CD4-positive, alpha-beta T cell treated with Interleukin-17A for 4 hours (primary cell): ENCODE measurements at regions not wholly inside any gene's neighbourhood (a gene's known extent, or its start where the extent isn't known, plus 50 kb on each side); places are given as distances from the start of the nearest gene placed in this dataset.

Source experiments
- DNase-seq: peaks from one replicate; pipeline ENCODE4 v3.0.0-alpha.2; 2020; ENCODE audit warnings: mixed read lengths

DNA sequence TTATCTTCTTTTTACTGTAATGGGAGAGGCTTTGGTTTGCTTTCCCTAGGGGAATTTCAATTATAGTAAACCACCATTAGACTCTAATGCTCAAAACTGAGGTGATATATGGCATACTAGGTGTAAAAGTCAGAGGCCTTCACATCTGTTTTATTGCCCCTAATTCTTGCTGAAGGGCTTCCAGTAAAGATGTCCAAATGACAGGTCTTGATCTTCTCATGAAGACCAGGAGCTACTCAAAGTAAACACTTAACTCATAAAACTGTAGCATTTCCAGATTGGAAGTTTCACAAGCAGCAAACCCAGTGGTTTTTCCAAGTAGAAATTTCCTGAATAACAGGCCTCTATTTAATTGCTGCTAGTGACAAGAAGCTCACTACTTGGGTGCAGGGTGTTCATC is 286.8 kb downstream of the RBM43 start:
- DNase-seq = no peak

DNA sequence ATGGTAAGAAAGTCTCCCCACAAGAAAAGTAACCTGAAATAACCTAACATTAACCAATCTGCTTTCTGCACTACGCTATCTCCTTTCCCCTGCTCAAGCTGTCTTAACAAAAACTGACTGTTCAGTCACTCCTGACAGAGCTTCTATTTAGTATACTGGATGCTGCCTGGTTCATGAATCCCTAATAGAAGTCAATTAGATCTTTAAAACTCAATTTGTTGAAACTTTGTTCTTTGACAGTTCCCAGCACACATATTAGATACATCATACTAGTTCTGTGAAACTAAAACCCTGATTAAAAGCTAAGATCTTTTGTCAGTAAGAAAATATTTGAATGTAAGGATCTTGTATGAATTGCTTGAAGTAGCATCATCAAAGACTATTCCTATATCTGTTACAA is 287.4 kb downstream of the RBM43 start:
- no peak for DNase-seq

DNA sequence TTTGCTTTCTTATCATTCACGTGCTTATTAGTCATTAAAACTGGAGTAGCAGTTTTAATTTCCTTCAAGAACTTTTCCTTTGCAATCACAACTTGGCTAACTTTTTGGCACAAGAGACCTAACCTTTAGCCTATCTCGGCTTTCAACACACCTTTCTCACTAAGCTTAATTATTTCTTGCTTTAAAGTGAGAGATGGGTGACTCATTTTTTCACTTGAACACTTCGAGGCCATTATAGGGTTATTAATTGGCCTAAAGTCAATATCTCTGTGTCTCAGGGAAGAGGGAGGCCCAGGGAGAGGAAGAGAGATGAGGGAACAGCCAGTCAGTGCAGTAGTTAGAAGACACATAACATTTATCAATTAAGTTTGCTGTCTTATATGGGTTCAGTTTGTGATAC is 289.8 kb downstream of the RBM43 start:
- DNase-seq = no peak

DNA sequence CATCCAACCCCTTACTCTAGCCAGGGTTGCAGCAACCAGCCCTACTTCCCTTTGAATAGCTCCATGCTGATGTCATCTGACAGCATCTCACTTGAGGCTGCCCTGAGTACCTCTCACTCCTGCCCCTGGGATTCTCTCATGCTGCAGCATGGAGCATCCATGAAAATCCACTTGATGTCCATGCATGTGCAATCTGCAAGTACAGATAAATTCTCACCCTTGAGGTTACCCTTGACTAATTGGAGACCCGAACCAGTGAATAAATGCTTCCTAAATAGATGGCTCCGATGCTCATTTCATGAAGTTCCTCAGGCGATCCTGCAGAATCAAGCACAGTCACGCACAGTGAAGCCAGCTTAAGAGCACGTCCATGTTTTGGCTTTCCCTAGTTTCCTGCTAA is 298.3 kb downstream of the RBM43 start:
- DNase-seq = no peak

DNA sequence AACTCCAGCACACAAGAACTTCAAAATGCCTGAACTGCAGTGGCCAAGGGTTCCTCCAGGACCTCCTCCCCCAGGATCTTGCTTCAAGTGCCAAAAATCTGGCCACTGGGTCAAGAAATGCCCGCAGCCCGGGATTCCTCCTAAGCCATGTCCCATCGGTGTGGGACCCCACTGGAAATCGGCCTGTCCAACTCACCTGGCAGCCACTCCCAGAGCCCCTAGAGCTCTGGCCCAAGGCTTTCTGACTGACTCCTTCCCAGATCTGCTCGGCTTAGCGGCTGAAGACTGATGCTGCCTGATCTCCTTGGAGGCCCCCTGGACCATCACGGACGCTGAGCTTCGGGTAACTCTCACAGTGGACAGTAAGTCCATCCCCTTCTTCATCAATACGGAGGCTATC is 306.4 kb downstream of the RBM43 start:
- no peak for DNase-seq

DNA sequence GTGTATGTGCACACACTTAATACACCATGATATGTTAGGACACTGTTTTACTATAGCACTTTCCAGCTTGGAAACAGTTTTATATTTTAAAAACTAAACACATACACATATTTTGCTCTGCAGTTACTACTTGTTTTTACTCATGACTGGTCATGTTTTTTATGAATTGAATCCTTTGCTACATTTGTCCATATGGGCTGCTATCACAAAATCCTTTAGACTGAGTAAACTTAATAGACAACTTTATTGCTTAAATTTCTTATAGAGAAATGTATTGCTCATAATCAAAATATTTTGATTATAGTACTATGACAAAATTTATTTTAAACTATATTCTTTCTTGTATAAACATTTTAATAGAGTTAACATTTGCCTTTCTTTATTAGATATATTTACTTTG is 314.8 kb downstream of the RBM43 start:
- no peak for DNase-seq

DNA sequence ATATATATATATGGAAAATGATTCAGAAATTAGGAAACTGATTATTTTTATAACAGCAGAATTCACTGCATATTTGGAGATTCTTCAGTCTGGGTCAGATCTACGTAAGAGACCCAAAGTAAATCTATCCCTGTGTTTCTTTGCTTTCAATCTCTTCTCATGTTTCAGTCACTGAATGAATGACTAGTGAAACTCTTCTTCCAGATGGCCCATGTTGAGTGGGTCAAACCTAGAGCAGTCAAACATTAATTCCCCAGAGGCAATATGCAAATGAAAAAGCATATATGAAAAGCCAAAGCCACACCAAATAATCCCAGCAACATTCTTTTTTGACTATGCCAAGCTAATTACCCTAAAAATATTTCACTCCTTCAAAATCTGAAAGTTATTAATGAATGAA is 317.3 kb downstream of the RBM43 start:
- no peak for DNase-seq

DNA sequence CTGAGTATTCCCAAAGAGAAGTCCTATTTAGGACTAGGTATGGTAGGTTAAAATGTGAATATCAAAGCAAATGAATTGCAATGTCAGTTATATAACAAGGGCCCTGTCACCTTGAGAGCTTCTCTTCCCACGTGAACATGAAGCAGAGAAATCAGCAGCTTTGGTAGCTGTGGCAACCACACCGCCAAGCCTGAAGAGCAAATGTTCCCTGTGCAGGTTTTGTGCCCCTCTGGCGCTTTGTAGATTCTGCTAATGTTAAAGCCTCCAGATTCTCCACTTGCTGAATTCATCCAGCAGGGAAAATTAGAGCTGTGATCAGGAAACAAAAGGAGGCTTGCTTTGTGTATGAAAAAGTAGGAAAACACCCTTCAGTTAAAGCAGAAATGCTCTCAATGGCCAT is 322.6 kb downstream of the RBM43 start:
- DNase-seq = no peak

DNA sequence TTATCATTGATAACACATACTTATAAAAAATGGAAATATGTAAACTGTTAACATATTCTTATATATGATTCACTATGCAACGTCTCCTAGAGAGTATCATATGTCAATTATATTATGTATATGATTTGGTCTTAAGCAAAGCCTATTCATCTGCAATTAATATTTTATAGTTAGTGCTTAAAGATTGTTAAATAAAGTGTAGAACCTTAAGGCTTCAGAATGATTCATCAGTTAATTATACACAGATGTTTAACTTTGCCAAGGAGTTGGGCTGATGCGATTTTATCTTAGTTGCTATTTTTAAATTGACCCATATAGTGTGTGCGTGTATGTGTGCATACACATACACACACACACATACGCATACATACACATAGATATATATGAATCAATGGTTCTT is 323.1 kb downstream of the RBM43 start:
- no peak for DNase-seq

DNA sequence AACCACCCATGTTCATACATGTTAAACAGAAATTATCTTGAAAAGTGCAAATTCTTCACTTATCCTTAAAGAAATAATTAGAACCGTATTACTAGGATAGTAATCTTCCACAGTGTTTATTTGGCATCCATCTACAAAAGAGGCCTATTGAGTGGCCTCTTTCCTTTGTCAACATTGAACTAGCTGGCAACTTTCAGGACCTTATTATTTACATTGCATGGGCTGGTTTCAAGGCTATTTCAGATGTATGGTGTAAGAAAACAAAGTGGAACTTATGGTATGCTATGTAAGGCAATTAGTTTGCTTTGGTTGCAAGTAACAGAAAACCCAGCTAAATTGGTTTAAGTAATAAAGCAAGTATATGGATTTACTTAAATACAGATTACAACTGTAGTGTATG is 324.6 kb downstream of the RBM43 start:
- no peak for DNase-seq

DNA sequence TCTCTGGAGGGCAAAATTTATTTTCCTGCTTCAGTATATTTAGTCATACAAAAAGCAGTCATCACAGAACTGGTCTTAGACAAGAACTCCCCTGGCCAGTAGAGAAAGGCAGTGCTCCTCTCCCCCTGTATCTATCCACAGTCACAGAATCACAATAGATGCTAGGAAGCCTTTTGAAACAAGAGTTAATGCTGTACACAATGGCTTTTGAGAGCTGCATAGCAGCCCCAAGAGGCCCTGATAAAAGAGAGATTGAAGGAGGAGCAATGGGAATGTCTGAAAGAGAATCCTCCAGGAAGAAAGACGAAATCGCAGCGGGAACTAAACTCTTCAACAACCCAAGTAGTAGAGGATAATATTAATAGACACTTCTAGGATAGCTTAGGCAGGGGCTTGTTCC is 330.2 kb downstream of the RBM43 start:
- DNase-seq = no peak

DNA sequence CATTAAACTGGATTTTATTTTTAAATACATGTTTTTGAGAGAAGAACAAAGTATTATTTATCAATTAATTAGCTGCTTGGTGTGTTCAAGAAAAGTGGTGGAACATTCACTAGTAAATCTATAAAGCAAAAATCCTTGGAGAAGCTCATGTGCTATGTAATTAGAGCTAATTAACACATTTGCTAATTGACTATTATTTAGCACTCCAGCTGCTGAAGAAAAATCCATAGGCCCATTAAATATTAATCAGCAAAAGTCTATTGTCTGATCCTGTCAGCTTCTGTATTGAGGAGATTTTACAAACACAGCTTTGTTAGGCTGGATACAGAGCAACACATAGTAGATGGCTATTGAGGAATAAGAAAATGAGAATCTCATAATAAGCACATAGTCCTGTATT is 336.1 kb downstream of the RBM43 start:
- DNase-seq = no peak

DNA sequence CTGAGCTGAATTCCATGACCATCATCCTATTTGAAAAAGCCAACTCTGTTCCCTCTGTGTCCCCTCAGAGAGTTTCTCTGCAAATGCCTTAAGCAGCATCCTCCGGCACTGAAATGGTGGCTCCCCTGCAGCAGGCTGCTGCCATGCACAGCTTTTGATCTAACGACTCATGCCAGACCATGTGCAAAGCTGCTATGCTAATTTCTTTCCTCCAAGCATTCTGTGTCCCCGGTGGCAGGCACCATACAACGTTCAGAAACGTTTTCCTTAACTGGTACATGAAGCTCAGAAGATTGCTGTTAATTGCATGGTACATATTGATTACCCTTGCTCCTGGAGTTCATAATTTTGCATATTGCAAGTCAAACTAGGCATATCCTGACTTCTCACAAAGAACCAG is 336.8 kb downstream of the RBM43 start:
- no peak for DNase-seq

DNA sequence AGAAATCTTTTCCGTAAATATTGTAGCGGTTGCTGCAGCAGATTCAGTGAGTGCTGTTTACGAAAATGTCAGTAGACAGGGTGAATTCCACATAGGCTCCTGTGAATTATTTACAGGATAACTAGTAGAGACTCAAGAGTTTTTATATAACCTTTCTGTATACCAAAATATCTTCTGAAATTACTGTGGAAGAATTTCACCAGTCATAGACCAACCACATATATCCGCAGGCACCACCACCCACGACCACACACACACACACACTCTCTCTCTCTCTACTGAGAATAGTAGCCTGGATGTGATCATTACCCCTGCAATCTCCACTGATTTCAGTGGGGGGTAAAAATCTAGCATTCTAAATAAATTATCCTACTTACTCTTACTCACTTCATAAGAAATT is 341.8 kb downstream of the RBM43 start:
- DNase-seq = no peak

DNA sequence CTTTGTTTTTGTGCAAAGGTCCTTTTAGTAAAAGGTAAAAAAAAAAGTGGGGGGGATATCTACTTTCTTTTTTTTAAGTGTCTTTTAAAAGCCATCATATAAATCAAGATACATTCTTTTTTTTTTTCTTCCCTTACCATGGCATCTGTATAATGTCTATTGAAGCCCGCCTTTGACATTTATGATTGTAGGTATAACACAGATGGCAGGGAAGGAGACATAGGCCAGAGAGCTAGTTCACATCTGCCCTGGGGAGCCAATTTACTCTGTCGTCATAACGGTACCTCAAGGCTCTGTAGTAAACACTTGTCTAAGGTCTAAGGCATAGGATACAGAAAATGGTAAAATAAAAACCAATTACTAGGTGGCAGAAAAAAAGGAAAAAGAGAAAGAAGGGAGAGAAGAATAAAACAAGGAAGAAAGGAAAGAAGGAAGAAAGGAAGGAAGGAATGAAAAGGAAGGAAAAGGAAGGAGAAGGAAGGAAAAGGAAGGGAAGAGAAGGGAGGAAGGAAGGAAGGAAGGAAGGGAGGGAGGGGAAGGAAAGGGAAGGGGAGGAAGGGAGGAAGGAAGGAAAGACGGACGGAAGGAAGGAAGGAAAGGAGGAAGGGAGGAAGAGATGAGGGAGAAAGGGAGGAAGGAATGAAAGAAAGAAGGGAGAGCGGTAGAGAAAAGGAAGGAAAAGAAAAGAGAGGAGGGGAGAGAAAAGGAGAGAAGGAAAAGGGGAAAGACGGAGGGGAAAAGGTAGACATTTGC is 343.5 kb downstream of the RBM43 start:
- no peak for DNase-seq

DNA sequence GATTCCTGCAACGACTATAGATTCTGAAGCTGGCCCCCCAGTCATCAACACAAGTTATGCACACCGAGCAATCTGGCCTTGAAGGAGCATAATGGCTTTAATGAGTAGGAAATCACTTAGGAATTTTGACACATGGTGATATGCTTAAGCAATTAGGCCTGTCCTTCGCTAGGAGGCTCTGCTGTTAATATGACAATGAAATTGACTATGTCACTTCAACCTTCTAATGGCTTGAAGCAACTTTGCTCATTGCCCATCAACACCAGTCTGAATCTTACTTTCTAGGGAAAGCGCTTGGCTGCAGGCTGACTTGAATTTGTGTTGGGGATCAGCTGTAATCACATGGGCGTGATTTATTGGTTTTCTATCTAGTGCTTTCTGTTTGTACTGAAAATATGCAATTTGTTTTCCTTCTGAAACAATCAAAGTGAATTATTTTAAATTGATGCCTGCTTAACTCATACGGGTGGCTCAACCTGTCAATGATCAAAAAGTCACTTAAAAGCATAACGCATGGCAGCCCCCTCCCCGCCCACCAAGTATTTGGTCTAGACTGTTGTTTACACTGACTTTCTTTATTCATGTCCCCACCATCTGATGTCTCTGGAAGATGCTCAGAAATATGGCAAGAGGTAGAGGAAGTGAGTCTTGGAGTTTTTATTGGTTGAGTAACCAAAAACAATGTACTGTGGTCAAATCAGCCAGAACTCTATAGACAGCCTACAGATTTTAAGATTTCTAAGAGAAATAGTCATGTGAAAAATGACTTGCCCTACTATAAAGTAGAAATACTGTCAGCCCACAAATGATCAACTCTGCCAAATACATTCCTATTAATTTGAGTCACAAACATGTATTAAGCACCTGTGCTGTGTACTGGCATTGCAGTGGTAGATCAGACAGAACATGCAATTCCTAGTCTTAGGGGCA is 344.9 kb downstream of the RBM43 start:
- DNase-seq = no peak

DNA sequence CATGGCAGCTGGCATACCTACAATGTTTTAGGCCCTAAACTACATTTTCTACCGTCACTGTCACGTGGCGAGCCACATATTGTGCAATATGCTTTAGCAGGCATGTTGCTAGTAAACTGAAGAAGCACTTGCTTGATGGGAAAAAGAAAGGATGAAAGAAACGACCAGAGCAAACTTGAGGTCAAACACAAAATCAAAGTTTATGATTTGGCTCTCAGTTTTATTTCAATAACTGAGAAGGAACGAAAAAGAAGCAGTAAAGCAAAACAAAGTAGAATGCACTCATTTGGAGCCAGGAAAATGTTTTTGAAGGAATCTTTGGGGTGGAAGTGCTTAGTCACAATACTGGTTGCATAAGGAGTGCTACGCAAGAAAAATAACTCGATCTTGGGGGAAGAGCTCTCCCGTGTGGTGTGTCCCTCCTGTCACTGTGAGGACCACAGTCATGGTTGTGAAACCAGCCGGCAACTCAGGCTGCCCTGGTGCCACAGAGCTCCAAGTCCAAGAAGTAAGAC is 349.8 kb downstream of the RBM43 start:
- no peak for DNase-seq

DNA sequence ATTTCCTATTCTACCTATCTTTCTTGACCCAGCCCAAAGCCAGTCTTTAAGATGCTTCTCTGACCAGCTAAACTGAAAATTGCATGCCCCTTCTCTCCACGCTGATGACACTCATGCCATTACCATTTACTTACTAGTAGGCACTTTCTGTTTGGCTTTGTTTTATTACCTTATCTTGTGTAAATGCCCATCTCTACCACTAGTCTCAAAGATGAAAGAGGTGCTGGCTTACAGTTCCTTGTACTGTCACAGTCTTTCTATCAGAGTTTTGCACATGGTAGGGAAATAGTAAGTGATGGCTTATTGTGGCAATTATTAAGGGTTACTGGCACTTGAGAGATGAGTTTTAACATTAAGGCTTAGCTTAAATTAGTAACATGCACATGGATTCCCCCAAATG is 352.1 kb downstream of the RBM43 start:
- no peak for DNase-seq

DNA sequence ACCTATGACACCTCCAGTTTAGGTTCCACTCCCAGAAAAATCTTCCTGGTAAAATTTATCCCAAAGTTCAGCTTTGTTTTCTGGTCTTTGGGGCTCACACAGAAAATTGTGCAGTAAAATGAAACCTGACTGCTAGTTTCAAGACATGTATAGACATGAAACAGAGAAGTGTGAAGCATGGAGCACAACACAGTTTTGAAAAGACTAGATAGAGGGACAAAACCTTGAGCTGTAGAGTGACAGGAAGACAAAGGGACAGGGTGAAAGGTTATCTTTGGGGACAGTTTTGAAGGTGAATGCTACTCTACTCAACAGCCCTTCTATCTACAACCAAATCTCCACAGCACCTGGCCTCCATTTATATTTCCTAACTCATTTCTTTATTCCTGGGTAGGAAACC is 352.6 kb downstream of the RBM43 start:
- DNase-seq = no peak

DNA sequence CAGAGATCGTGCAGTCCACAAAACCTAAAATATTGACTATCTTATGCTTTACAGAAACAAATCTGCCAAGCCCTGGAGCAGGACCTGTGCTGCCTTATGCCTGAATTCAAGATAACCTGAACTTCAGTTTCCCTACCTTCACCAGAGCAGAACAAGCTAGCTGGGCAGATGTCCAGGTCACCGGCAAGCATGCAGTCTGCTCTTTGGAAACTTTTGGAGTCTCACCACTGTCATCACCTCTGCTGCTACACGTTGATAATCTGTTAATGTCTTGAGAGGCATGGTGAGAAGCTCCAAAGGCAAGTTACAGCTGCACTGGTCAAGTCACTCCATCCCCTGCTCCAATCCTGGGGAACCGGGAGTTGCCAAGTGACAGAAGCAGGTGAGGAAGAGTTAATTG is 354.2 kb downstream of the RBM43 start:
- no peak for DNase-seq

DNA sequence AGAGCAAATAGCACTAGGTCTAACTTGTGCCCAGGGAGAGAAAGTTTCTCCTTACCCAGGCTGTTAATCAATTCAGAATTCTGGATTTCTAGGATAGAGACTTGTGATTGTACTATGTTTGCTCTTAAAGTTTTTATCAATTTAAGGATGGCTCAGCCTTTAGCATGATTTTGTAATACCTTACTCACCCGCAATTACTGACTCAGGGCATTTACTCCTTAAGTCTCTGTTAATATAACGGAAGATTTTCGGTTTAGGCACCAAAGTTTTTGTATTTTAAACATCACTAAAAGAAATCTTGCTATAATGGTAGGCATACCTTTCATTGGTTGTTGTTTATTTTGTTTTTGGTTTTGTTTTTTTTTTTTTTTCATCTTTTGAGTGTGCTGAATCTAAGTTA is 358.2 kb downstream of the RBM43 start:
- DNase-seq = no peak

DNA sequence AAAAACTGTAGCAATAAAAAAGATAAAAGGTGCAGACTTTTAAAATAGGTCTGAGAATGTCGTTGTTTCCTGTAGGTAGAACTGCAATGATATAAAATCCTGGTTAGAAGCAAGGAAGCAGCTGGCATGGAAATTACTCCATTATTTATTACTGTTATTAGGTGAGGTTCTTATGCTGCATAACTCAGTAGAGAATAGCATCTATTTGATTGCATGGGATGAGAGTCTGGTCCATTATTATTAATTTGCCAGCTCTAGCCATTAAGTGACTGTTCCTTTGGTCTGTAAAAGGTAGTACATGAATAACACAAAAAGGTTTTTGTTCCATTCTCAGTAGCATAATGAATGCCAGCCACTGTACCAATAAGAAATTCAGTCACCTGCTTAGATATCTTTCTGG is 358.6 kb downstream of the RBM43 start:
- DNase-seq = no peak

DNA sequence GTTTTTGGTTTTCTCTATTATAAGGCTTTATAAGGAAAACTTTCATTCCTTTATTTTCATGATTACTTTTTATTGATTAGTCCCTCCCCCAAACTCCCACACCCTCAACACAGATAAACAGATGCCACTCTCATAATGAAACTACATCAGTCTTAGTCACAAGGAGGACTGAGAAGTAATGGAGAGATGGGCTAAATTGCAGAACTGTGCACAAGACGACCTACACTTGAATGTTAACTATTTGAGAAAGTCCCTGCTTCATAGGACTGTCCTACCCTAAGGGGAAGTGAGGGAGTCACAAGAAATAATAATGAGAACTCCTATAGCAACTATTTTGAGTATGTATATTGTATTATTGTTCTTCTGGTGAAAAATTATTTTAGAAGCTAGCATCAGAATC is 360.8 kb downstream of the RBM43 start:
- DNase-seq = no peak

DNA sequence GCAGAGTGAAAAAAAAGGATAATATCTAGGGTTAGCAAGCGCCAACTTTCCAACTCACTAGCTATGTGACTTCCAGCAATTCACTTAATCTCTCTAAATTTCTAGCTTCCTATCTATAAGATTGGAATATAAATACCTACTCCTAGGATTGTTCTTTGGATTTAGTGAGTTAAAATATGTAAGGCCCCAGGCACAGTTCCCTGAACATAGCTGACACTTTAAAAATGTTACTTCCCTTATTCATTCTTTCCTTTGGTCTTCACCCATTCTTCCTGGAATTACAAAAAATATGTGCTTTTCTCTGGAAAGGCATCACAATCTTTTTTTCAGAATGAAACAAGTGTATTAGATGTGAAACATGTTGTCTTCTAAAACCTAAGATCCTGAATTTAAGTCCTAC is 365.7 kb downstream of the RBM43 start:
- DNase-seq = no peak
